ENCODE measurements at regions not wholly inside any gene's neighbourhood (a gene's known extent, or its start where the extent isn't known, plus 50 kb on each side); places are given as distances from the start of the nearest gene placed in this dataset.
A peak's percentile ranks its signal among the peaks of the same experiment; 100 is the strongest.

DNA sequence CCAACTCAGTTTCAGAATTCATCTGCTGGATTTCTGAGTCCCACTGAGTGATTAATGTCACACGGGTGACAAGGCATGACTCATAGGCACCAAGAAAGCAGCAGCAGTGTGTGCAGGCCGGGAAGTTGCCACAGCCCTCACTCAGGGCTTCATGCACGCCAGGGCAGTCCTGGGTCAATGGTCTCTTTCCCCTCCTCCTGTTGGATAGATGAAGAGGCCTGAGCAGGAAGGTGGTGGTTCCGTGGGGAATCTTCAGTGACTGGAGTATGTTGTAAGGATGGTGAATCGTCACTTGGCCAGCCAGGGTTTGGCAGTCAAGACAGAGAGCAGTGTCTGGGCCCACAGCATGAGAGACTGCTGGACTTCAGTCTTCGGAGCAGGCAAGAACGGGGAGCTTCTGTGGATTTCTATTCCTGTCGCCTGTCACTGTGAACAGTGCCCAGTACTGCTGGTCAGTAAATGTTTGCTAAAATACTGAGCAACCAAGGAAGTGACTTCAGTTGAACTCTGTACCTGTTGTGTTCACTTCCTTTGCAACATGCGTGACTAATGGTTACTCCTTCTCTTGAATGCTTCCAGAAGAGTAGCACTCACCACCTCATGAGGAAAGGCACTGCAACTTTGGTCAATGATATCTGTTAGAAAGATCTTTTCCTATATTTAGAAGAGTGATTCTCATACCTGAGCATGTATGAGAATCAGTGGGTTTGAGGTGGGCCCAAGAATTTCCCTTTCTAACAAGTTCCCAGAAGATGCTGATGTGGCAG, 62.0 kb upstream of the CD93 start:
- TF ChIP-seq POLR2A (IDR thresholded peaks at IDR 0.05): peak in 2 of 3 donors; percentile 29 to 54
- TF ChIP-seq, protein P1, sequence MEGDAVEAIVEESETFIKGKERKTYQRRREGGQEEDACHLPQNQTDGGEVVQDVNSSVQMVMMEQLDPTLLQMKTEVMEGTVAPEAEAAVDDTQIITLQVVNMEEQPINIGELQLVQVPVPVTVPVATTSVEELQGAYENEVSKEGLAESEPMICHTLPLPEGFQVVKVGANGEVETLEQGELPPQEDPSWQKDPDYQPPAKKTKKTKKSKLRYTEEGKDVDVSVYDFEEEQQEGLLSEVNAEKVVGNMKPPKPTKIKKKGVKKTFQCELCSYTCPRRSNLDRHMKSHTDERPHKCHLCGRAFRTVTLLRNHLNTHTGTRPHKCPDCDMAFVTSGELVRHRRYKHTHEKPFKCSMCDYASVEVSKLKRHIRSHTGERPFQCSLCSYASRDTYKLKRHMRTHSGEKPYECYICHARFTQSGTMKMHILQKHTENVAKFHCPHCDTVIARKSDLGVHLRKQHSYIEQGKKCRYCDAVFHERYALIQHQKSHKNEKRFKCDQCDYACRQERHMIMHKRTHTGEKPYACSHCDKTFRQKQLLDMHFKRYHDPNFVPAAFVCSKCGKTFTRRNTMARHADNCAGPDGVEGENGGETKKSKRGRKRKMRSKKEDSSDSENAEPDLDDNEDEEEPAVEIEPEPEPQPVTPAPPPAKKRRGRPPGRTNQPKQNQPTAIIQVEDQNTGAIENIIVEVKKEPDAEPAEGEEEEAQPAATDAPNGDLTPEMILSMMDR (IDR thresholded peaks at IDR 0.05): no peak
- Histone ChIP-seq H3K4me3 (no peak overlapping the region), H3K9me3 (no peaks in the 10 kb centered on the region), H3K4me1 (no peaks in the 10 kb centered on the region), H3K27ac (peak overlapping the region in 3 of 4 donors; percentile 11 to 51 (median 34)), H3K27me3 (no peaks in the 10 kb centered on the region), H3K36me3 (replicated peaks in 1 of 2; ENCODE audit: insufficient read depth in 1 of 2, low read depth in 2 of 2) (no peaks in the 10 kb centered on the region)
- DNase-seq (peak in 1 of 4 donors; percentile 73), ATAC-seq (peak; percentile 51)
- 69 to 73% methylated on average over 9 of the region's 9 CpGs for WGBS, 2 donors
- intact Hi-C loops (cut with DNase I): no loop called here

DNA sequence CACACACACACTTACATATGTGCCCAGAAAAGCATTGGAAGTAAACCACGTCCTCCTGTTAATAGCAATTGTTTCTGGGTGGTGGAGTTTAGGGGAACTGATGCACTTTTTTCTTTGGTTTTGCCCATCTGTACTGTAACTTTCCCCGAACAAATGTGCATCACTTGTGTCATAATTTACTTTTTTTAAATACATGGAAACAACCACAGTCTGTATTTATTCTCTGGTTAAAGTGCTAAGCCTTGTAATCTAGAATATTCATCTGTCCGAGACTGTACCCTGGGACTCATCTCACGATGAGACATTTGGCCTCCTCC, 61.5 kb upstream of the CD93 start:
- ATAC-seq (no peak), DNase-seq (no peak)
- no peak for TF ChIP-seq POLR2A (IDR thresholded peaks at IDR 0.05)
- TF ChIP-seq, protein P1 (IDR thresholded peaks at IDR 0.05): no peak
- intact Hi-C loops (cut with DNase I): no loop called here
- Histone ChIP-seq H3K9me3 (no peaks in the 10 kb centered on the region), H3K4me3 (no peak overlapping the region), H3K36me3 (replicated peaks in 1 of 2; ENCODE audit: insufficient read depth in 1 of 2, low read depth in 2 of 2) (no peaks in the 10 kb centered on the region), H3K27ac (peak overlapping the region in 3 of 4 donors; percentile 11 to 51 (median 34)), H3K27me3 (no peaks in the 10 kb centered on the region), H3K4me1 (no peaks in the 10 kb centered on the region)
- 55 to 57% methylated on average over 4 of the region's 4 CpGs for WGBS, 2 donors

DNA sequence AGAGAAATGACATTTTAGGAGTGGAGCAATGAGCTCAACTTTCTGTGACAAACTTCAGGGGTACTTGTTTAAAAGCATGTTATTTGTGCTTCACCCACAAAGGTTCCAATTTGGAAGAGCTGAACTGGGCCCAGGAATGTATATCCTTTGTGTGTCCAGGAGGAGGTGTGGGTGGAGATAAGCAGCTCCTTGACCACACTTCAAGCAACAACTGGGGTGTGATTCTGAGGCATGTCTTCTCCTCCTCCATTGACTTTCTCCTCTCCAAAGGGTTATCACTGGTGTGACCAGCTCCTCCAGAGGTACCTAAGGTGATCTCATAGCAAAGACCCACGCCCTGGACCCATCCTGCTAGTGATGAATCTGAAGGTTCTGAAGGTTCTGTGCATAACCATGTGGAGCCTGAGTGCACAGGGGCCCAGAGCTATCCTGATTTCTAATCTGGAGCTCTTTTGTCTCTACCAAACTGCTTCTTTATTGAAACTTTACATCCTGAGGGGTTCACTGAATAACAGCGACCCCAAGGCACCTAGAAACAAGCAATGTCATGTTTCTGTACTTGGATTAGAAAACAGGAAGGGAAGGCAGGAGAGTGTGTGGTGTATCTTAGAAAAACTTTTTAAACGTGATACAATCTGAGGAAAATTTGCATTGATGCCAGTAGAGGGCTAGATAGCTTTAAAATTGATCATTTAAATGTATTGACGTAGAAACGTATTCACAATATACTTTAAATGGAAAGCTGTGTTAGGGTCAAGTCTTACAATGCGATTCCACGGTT, 60.9 kb upstream of the CD93 start:
- DNase-seq: no peak
- intact Hi-C loops (cut with DNase I): no loop called here
- Histone ChIP-seq H3K27ac (peak overlapping the region in 2 of 4 donors; percentile 34 to 51), H3K36me3 (replicated peaks in 1 of 2; ENCODE audit: insufficient read depth in 1 of 2, low read depth in 2 of 2) (no peaks in the 10 kb centered on the region), H3K4me3 (no peak overlapping the region), H3K27me3 (no peaks in the 10 kb centered on the region), H3K9me3 (no peaks in the 10 kb centered on the region), H3K4me1 (no peaks in the 10 kb centered on the region)
- no peak for TF ChIP-seq POLR2A (IDR thresholded peaks at IDR 0.05)
- TF ChIP-seq, protein P1 (IDR thresholded peaks at IDR 0.05): no peak
- WGBS, 2 donors: 58 to 66% methylated on average over 7 of the region's 7 CpGs
- no peak for ATAC-seq

DNA sequence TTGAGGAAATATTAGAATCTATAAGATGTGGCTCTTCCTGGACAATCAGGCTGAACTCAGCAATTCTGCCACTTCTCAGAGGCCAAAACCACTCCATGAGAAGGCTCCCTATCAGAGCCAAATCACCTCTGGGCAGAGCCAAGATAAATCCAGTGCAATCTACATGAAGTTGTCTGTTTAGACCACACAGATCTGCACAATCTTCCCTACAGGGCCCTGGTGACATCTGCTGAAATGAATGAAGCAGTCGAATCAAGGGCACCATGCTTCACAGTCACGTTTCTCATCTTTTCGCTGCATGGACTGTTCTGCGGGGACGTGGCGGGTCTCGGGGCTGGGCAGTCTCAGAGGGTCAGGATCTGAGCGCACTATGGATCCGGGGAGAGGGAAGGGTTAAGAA, 60.1 kb upstream of the CD93 start:
- DNase-seq: no peak
- Histone ChIP-seq H3K9me3 (no peaks in the 10 kb centered on the region), H3K4me1 (no peaks in the 10 kb centered on the region), H3K36me3 (replicated peaks in 1 of 2; ENCODE audit: insufficient read depth in 1 of 2, low read depth in 2 of 2) (no peaks in the 10 kb centered on the region), H3K27ac (no peak overlapping the region), H3K4me3 (no peak overlapping the region), H3K27me3 (no peaks in the 10 kb centered on the region)
- no peak for ATAC-seq
- TF ChIP-seq, protein P1 (IDR thresholded peaks at IDR 0.05): no peak
- no peak for TF ChIP-seq POLR2A (IDR thresholded peaks at IDR 0.05)
- intact Hi-C loops (cut with DNase I): no loop called here
- WGBS, 2 donors: 86 to 89% methylated on average over 9 of the region's 9 CpGs
